ENCODE measurements at regions not wholly inside any gene's neighbourhood (a gene's known extent, or its start where the extent isn't known, plus 50 kb on each side); places are given as distances from the start of the nearest gene placed in this dataset.

DNA sequence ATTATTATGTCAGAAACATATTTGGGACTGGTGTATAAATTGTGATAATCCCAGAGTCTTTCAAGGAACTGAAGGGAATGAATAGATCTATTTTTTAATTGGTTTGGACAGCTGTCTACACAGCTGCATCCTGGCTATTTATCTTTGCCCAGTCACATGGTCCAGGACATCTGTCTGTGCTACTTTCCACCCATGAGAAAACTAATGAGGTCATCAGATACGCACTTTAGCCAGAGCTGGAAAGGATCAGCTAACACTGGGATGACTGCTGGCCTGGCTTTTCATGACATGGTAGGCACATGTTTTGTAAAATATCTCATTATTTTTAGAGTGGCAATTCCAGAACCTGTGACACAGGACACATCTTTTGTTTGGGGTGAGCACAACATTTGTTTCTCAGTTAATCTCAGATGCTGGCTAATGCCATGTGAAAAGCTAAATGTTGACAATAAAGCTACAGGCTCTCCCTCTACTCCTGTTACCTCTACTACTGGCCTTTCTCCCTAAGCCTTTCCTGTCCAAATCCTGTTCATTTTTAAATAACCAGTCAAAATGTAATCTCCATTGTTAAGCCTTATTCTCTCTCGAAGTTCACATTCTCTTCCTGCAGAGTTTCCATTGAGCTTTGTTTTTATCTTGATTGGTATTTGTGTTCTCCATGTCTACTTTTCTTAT is 500.7 kb downstream of the RIT2 start:
- no peaks in the 10 kb centered on the region for H3K9me3 ChIP-seq
- intact Hi-C loops (cut with DNase I; ENCODE audit: low total_unique reads): no loop called here
- no peak overlapping the region for H3K27ac ChIP-seq
- no peak overlapping the region for H3K4me3 ChIP-seq
- no peaks in the 10 kb centered on the region for H3K36me3 ChIP-seq
- no peak for DNase-seq
- no peaks in the 10 kb centered on the region for H3K27me3 ChIP-seq
- TF ChIP-seq, protein P1, sequence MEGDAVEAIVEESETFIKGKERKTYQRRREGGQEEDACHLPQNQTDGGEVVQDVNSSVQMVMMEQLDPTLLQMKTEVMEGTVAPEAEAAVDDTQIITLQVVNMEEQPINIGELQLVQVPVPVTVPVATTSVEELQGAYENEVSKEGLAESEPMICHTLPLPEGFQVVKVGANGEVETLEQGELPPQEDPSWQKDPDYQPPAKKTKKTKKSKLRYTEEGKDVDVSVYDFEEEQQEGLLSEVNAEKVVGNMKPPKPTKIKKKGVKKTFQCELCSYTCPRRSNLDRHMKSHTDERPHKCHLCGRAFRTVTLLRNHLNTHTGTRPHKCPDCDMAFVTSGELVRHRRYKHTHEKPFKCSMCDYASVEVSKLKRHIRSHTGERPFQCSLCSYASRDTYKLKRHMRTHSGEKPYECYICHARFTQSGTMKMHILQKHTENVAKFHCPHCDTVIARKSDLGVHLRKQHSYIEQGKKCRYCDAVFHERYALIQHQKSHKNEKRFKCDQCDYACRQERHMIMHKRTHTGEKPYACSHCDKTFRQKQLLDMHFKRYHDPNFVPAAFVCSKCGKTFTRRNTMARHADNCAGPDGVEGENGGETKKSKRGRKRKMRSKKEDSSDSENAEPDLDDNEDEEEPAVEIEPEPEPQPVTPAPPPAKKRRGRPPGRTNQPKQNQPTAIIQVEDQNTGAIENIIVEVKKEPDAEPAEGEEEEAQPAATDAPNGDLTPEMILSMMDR (IDR thresholded peaks at IDR 0.05): no peak
- no peaks in the 10 kb centered on the region for H3K4me1 ChIP-seq

DNA sequence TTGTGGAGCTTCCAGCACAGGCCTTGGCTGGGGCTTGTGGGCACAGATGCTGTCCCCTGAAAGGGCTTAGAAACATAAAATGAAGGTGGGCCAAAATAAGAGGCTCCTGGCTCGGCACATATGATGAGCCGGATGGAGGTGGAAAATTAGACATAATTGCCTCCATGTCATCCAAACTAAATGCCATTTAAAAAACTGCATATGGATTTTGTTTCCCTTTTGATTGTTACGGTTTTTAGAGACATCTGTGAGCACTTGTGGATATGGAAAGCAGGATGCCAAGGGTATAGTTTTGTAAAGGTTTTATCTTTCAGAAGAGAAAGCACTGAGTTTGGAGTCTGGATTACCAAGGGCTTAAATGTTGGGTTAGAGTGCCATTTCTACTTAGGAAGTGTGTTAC is 498.3 kb downstream of the RIT2 start:
- Histone ChIP-seq H3K4me3 (no peak overlapping the region), H3K27ac (no peak overlapping the region), H3K9me3 (no peaks in the 10 kb centered on the region), H3K27me3 (no peaks in the 10 kb centered on the region), H3K4me1 (no peaks in the 10 kb centered on the region), H3K36me3 (no peaks in the 10 kb centered on the region)
- TF ChIP-seq, protein P1 (IDR thresholded peaks at IDR 0.05): no peak
- intact Hi-C loops (cut with DNase I; ENCODE audit: low total_unique reads): no loop called here
- no peak for DNase-seq

DNA sequence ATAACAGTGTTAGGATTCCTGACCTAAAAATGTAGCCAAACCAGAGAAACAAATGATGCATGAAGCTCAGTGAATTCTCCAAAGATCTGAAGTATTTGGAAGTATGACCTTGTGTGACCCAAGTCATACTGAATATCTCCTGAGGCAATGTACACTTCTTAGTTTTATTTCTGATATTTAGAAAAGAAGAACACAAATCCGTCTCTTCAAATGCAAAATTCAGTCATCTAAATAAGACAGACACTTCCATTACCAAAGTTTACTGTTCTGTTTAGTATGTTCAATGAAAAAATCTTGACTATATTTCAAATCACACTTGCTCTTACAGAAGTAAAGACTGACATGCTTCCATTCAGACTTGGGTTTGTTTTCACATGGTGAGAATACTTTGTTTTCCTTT is 495.7 kb downstream of the RIT2 start:
- no peak for DNase-seq
- Histone ChIP-seq H3K9me3 (no peaks in the 10 kb centered on the region), H3K4me1 (no peaks in the 10 kb centered on the region), H3K27me3 (no peaks in the 10 kb centered on the region), H3K36me3 (no peaks in the 10 kb centered on the region), H3K4me3 (no peak overlapping the region), H3K27ac (no peak overlapping the region)
- intact Hi-C loops (cut with DNase I; ENCODE audit: low total_unique reads): no loop called here
- TF ChIP-seq, protein P1 (IDR thresholded peaks at IDR 0.05): no peak

DNA sequence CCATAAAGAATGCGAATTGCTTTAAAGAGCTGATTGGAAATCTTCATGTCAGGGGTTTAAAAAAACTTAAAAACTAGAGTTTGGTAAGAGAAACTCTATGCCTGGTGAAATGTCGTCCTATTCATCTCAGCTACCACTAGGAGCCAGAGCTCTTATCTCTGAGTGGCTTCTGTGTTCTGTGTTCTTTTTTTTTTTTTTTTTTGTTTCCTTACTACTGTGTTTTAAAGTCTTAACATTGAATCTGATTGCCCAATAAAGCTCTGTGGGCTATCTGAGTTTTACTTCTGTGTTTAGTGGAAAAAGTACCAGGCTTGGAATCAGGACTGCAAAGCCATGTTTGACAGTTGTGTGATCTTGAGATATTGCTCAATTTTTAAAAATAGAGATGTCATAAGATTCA is 494.8 kb downstream of the RIT2 start:
- H3K27ac ChIP-seq: no peak overlapping the region
- no peaks in the 10 kb centered on the region for H3K36me3 ChIP-seq
- intact Hi-C loops (cut with DNase I; ENCODE audit: low total_unique reads): no loop called here
- H3K9me3 ChIP-seq: no peaks in the 10 kb centered on the region
- no peaks in the 10 kb centered on the region for H3K27me3 ChIP-seq
- TF ChIP-seq, protein P1 (IDR thresholded peaks at IDR 0.05): no peak
- DNase-seq: no peak
- H3K4me3 ChIP-seq: no peak overlapping the region
- no peaks in the 10 kb centered on the region for H3K4me1 ChIP-seq

DNA sequence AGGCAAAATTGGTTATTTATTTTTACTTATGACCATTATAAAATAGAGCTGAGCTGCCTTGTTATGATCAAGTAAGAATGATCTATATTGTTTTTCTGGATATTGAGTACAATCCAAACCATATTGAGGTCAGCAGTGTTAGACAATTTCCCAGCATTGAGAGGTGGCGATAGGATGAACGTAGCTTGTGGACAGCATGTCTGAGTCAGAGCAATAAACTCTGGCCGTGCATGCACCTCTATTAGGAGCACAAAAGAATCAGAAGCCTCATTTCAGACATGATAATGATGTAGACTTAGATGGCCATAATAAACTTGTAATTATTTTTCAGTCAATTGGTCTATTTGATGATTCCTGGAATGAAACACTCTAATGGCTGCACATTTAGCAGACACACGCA is 491.6 kb downstream of the RIT2 start:
- Histone ChIP-seq H3K9me3 (no peaks in the 10 kb centered on the region), H3K27me3 (no peaks in the 10 kb centered on the region), H3K4me1 (no peaks in the 10 kb centered on the region), H3K36me3 (no peaks in the 10 kb centered on the region), H3K27ac (no peak overlapping the region), H3K4me3 (no peak overlapping the region)
- DNase-seq: no peak
- TF ChIP-seq, protein P1 (IDR thresholded peaks at IDR 0.05): no peak
- intact Hi-C loops (cut with DNase I; ENCODE audit: low total_unique reads): no loop called here

DNA sequence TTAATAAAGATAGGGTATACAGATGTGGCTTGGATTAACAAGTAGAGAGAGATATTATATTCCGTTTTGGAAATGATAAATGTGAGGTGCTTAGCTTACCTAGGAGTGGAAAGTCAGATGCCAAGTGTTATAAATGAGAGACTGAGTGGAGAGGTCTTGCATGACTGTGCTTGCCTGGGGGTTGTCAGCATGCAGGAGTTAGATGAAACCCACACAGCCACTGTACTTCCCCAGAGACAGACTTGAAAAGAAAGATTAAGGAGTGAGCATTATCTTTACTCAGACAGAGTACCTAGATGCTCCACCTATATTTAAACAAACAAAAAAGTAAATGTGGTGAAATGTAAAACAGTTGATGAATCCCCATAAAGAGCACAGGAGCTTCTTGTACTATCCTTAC is 482.7 kb downstream of the RIT2 start:
- Histone ChIP-seq H3K27me3 (no peaks in the 10 kb centered on the region), H3K4me1 (no peaks in the 10 kb centered on the region), H3K36me3 (no peaks in the 10 kb centered on the region), H3K9me3 (no peaks in the 10 kb centered on the region), H3K27ac (no peak overlapping the region), H3K4me3 (no peak overlapping the region)
- no peak for DNase-seq
- intact Hi-C loops (cut with DNase I; ENCODE audit: low total_unique reads): no loop called here
- TF ChIP-seq, protein P1 (IDR thresholded peaks at IDR 0.05): no peak

All from tibial artery (tissue), 4 donors.